Naive thymus-derived CD8-positive, alpha-beta T cell (primary cell): ENCODE measurements at regions not wholly inside any gene's neighbourhood (a gene's known extent, or its start where the extent isn't known, plus 50 kb on each side); places are given as distances from the start of the nearest gene placed in this dataset.

Experiments
- ATAC-seq, 2 donors: fragments of 150-1000 bp; cut with Tn5 transposase in 1 of 2; sonication (Bioruptor Pico), chemical (Tn5 transposase) in 1 of 2; 1 replicate in 1 of 2; 2 replicates in 1 of 2; pipeline ENCODE4 v1.10.0; 2021; ENCODE audit warnings: mild to moderate bottlenecking in 2 of 2, moderate library complexity in 2 of 2
- POLR2A ChIA-PET: fragments of 350-600 bp; sonication (Branson Sonifier 250); formaldehyde crosslinking; loops from one replicate; lab custom pipeline; 2021; ENCODE audit warnings: antibody characterized with exemption; lab: Charles Lee
- DNase-seq, 10 donors: peaks; one replicate each; pipeline versions ENCODE4 v3.0.0 to v3.0.0-alpha.2; 2020 to 2022
- H3K27ac Mint-ChIP-seq, 10 donors: one replicate each; pipeline ENCODE4 v1.8.0; 2020 to 2022; ENCODE audit warnings: mild to moderate bottlenecking in 10 of 10, mixed read lengths in 10 of 10, moderate library complexity in 4 of 10, inconsistent platforms in 1 of 10
- H3K27me3 Mint-ChIP-seq, 5 donors: one replicate each; pipeline ENCODE4 v1.8.0; 2021 to 2022; ENCODE audit warnings: mixed read lengths in 5 of 5
- H3K36me3 Mint-ChIP-seq, 3 donors: one replicate each; pipeline ENCODE4 v1.8.0; 2020 to 2022; ENCODE audit warnings: mixed read lengths in 3 of 3, mild to moderate bottlenecking in 2 of 3, inconsistent platforms in 1 of 3
- H3K4me1 Mint-ChIP-seq, 4 donors: one replicate each; pipeline ENCODE4 v1.8.0; 2021 to 2022; ENCODE audit warnings: mixed read lengths in 4 of 4
- H3K4me3 Mint-ChIP-seq, 10 donors: one replicate each; pipeline ENCODE4 v1.8.0; 2020 to 2022; ENCODE audit warnings: mild to moderate bottlenecking in 10 of 10, mixed read lengths in 10 of 10, moderate library complexity in 6 of 10, inconsistent platforms in 1 of 10
- H3K9me3 Mint-ChIP-seq, 9 donors: one replicate each; pipeline ENCODE4 v1.8.0; 2020 to 2022; ENCODE audit warnings: mixed read lengths in 9 of 9, mild to moderate bottlenecking in 3 of 9, inconsistent platforms in 1 of 9, moderate library complexity in 1 of 9

DNA sequence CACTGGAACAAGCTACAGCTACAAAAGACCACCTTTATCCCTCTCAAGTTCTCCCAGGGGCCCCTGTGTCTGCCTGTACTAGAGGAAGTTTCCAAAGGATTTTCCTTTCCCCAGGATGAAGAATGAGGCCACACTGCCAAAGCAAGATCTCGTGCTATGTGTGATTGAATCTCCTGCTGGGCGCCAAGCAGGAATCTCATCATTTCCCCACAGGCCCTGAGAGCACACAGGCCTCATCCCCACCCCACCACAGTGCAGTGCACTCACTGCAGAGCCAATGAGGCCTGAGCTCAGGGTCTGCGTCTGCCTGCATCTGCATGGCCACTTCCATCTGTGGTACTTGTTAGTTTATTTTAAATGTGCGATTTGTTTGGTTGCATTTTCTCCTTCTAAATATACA is 387.4 kb upstream of the ASIC2 start:
- POLR2A ChIA-PET = no interaction called here
- DNase-seq (no peak), ATAC-seq (no peak)
- Mint-ChIP-seq H3K4me1 (peaks cover 0 to 3% (median 0%) of the 10 kb centered on the region in 4 donors), H3K36me3 (no peaks in the 10 kb centered on the region), H3K9me3 (no peaks in the 10 kb centered on the region), H3K4me3 (no peak overlapping the region), H3K27me3 (peaks cover 0 to 11% (median 2%) of the 10 kb centered on the region in 5 donors), H3K27ac (no peak overlapping the region)

DNA sequence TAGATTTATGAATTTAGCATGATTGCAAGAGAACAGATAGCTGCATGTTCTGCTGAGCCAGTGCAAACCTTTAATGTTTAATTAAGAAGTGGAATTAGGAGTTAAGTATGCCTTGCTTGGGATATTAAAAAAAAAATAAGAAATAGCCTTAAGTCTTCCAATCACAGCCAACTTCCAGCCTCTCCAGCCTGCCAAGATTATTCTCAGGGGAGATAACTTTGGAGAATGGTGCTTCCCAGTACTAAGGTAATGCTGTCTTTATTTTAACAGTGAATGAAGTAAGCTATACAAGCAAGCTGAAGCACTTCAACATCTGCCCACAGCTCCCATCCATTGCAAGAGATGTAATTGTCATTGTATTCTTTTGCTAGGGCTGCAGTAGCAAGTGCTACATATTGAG is 389.5 kb upstream of the ASIC2 start:
- DNase-seq (no peak), ATAC-seq (no peak)
- POLR2A ChIA-PET = no interaction called here
- H3K4me3 Mint-ChIP-seq = no peak overlapping the region
- H3K27ac Mint-ChIP-seq = no peak overlapping the region
- no peaks in the 10 kb centered on the region for H3K36me3 Mint-ChIP-seq
- H3K4me1 Mint-ChIP-seq = peaks cover 0 to 3% (median 0%) of the 10 kb centered on the region in 4 donors
- peaks cover 0 to 13% (median 4%) of the 10 kb centered on the region in 5 donors for H3K27me3 Mint-ChIP-seq
- no peaks in the 10 kb centered on the region for H3K9me3 Mint-ChIP-seq

DNA sequence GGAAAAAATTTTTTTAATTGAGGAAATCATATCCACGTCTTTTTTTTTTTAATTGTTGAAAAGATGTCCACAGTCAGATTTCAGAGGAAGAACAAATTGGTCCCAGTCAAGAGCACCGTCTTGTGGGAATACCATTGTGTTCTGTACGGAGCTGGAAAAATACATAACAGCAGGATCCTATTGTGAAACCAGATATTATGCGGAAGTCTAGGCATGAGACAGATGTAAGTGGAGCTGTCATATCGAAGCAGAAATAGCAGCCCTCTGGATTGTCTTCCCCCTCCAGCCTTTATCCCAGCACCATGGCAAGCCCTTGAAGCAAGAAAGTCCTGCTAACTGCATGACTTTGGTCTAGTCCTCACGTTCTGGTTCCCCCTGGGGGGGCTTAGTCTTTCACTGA is 391.6 kb upstream of the ASIC2 start:
- POLR2A ChIA-PET = no interaction called here
- Mint-ChIP-seq H3K9me3 (peaks cover 0 to 4% (median 0%) of the 10 kb centered on the region in 9 donors), H3K4me3 (no peak overlapping the region), H3K27ac (no peak overlapping the region), H3K36me3 (no peaks in the 10 kb centered on the region), H3K27me3 (peaks cover 2 to 17% (median 4%) of the 10 kb centered on the region in 5 donors), H3K4me1 (peaks cover 0 to 3% (median 0%) of the 10 kb centered on the region in 4 donors)
- ATAC-seq = no peak
- no peak for DNase-seq

DNA sequence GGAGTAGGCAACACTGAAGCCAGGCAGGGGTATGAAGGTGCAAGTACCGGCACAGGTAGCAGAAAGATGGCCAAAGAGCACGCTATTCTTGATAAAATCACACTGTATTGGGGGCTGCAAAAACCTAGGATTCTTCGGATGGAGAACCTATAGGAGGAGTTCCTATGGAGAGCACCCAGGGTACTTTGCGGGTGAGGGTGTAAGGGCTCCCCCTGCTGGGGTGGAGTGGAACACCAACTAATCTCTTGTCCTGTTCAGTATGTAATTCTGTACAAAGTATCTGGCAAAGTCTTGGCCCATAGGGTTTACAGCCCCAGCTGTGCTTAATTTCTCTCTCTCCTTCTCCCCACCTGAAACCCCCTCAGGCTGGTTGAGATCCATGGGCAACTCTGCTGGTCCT is 393.1 kb upstream of the ASIC2 start:
- peaks cover 0 to 14% (median 4%) of the 10 kb centered on the region in 5 donors for H3K27me3 Mint-ChIP-seq
- no peak for ATAC-seq

DNA sequence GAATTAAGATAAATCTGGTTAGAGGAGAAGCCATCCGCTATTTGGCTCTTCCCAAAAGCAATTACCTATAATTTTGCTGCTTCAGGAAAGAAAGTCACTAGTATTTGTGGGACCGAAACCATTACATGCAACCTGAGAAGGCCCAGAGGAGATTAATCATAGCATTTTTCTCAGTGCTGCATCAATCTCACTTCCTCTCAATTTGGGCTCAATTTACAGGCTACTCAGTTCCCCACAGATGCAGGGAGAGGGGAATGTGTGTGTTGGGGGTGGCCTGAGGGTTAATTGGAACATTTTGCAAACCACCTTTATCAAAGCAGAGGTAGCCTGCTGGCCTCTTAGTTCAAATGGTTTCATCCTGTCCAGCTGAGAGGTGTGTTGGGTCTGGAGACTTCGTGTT is 394.7 kb upstream of the ASIC2 start:
- peaks cover 0 to 3% (median 0%) of the 10 kb centered on the region in 4 donors for H3K4me1 Mint-ChIP-seq
- ATAC-seq (no peak), DNase-seq (no peak)
- H3K9me3 Mint-ChIP-seq = peaks cover 0 to 4% (median 0%) of the 10 kb centered on the region in 9 donors
- no peak overlapping the region for H3K4me3 Mint-ChIP-seq
- H3K36me3 Mint-ChIP-seq = no peaks in the 10 kb centered on the region
- H3K27ac Mint-ChIP-seq = no peak overlapping the region
- POLR2A ChIA-PET = no interaction called here
- H3K27me3 Mint-ChIP-seq = peaks cover 0 to 14% (median 2%) of the 10 kb centered on the region in 5 donors

More for the DNA sequence above, 393.1 kb upstream of the ASIC2 start:
- no peak overlapping the region for H3K4me3 Mint-ChIP-seq
- no peak overlapping the region for H3K27ac Mint-ChIP-seq
- H3K4me1 Mint-ChIP-seq = peaks cover 0 to 3% (median 0%) of the 10 kb centered on the region in 4 donors
- H3K9me3 Mint-ChIP-seq = peaks cover 0 to 4% (median 0%) of the 10 kb centered on the region in 9 donors
- no peaks in the 10 kb centered on the region for H3K36me3 Mint-ChIP-seq
- POLR2A ChIA-PET = no interaction called here
- no peak for DNase-seq

DNA sequence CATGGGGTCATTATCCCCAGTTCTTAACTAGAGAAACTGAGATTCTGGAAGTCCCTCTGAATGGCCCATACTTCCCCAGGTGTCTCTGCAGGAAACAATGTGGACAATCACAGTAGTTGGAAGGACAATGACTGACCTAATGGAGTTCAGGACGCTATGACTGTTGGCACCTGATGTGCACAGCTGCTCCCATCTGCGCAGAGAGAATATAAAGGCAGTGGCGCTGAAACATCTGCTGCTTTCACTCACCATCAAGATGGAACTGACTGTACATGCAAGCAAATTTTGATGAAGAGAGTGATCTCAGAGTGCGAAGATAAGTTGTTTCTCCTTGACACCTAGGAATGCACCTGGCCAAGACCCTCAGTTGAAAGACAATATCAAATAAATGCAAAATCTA is 395.7 kb upstream of the ASIC2 start:
- Mint-ChIP-seq H3K4me3 (no peak overlapping the region), H3K36me3 (no peaks in the 10 kb centered on the region), H3K27me3 (peaks cover 0 to 14% (median 5%) of the 10 kb centered on the region in 5 donors), H3K4me1 (peaks cover 0 to 3% (median 0%) of the 10 kb centered on the region in 4 donors), H3K9me3 (peaks cover 0 to 4% (median 0%) of the 10 kb centered on the region in 9 donors), H3K27ac (no peak overlapping the region)
- DNase-seq = no peak
- ATAC-seq = no peak
- POLR2A ChIA-PET = no interaction called here

DNA sequence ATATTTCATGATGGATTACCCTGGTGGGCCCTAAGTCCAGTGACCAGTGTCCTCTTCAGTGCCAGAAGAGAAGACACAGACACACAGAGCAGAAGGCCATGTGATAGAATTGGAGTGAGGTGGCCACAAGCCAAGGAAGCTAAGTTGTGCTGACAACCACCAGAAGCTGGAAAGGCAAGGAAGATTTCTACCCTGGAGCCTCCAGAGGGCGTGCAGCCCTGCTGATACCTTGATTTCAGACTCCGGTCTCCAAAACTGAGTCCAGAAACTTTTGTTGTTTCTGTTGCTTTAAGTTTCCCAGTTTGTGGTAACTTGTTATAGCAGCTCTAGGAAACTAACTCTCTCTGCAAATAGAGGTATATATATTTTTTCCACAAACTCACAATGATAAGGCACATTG is 396.6 kb upstream of the ASIC2 start:
- Mint-ChIP-seq H3K9me3 (peaks cover 0 to 4% (median 0%) of the 10 kb centered on the region in 9 donors), H3K27me3 (peaks cover 0 to 19% (median 8%) of the 10 kb centered on the region in 5 donors), H3K27ac (no peak overlapping the region), H3K4me1 (peaks cover 0 to 3% (median 0%) of the 10 kb centered on the region in 4 donors), H3K4me3 (no peak overlapping the region), H3K36me3 (no peaks in the 10 kb centered on the region)
- POLR2A ChIA-PET = no interaction called here
- ATAC-seq = no peak
- DNase-seq = no peak

DNA sequence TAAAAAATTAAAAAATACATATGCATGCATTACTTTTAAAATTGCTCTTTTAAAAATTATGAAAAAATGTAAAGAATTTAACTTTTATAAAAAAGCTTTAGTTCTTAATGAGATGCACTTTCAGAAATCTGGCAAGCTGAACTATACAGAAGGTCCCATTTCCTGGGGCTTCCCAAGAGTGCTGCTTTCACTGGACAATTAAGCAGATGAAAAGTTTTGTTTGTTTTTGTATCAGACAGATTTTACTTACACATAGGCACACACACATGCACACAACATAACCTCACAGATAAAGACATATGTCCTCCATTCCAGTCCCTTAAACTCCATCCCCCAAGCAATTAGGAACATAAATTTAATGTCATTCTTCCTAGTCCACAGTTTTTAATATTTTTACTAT is 402.3 kb upstream of the ASIC2 start:
- Mint-ChIP-seq H3K4me3 (no peak overlapping the region), H3K4me1 (no peaks in the 10 kb centered on the region), H3K36me3 (no peaks in the 10 kb centered on the region), H3K27ac (no peak overlapping the region), H3K27me3 (peaks cover 4 to 23% (median 13%) of the 10 kb centered on the region in 5 donors), H3K9me3 (no peaks in the 10 kb centered on the region)
- POLR2A ChIA-PET = no interaction called here
- DNase-seq (no peak), ATAC-seq (no peak)

DNA sequence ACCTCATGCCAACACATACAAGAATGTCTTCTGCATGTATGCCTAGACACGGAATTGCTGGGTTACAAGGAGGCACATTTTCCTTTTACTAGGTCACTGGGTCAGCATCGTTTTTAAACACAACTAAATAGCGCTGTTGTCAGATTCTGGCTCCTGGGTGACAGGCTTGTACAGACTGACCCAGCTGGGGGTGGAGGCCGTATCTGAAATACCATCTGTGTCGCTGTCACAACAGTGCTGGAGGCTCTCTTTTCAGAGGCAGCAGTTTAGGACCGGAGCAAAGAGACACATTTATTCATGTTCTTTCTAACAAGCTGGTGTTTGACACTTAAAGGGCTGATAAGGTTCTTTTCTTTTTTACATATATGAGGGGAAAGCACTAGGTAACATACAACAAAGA is 403.0 kb upstream of the ASIC2 start:
- POLR2A ChIA-PET = no interaction called here
- Mint-ChIP-seq H3K27me3 (peaks cover 4 to 23% (median 13%) of the 10 kb centered on the region in 5 donors), H3K4me3 (no peak overlapping the region), H3K9me3 (no peaks in the 10 kb centered on the region), H3K36me3 (no peaks in the 10 kb centered on the region), H3K4me1 (no peaks in the 10 kb centered on the region), H3K27ac (no peak overlapping the region)
- ATAC-seq = no peak
- DNase-seq = no peak

DNA sequence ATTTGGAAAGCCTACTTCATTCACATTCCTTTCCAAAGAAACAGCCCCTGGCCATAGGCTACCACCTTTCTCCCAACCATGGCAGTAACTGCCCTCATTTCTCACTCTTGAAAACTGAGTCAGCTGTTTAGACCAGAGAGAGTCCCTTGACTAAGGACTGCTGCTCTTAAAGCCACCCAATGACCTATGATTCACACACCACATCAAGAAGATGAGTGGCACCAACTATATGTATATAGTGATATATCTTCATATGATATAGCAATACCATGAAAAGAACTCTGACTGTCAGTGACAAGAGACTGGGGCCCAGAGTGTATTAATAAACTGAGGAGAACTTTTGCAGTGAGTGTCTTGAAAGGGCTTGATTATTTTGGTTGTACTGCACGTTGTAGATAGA is 404.5 kb upstream of the ASIC2 start:
- Mint-ChIP-seq H3K4me1 (no peaks in the 10 kb centered on the region), H3K27ac (no peak overlapping the region), H3K36me3 (no peaks in the 10 kb centered on the region), H3K27me3 (peaks cover 4 to 23% (median 13%) of the 10 kb centered on the region in 5 donors), H3K4me3 (no peak overlapping the region), H3K9me3 (no peaks in the 10 kb centered on the region)
- POLR2A ChIA-PET = no interaction called here
- ATAC-seq = no peak
- DNase-seq = no peak

DNA sequence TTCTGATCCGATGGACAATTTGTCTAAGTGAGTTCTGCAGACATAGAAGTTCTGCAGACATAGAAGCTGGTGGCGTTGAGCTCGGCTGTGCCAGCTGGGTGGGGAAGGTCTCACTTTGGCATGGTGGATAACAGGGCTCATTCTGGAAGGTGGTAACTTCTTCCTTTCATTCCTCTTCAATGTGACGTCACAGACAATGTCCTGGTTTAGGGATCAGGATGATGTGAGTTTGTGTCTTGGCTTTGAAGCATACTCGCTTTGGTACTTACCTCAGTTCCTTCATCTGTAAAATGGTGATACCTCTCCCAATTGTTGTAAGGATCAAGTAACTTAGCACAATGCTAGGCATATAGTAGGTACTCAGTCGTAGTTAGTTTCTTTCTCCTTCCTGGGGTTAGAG is 408.8 kb upstream of the ASIC2 start:
- H3K27ac Mint-ChIP-seq = no peak overlapping the region
- POLR2A ChIA-PET = no interaction called here
- no peaks in the 10 kb centered on the region for H3K4me1 Mint-ChIP-seq
- peaks cover 0 to 7% (median 4%) of the 10 kb centered on the region in 9 donors for H3K9me3 Mint-ChIP-seq
- ATAC-seq (no peak), DNase-seq (no peak)
- H3K36me3 Mint-ChIP-seq = no peaks in the 10 kb centered on the region
- no peak overlapping the region for H3K4me3 Mint-ChIP-seq
- H3K27me3 Mint-ChIP-seq = peaks cover 2 to 16% (median 13%) of the 10 kb centered on the region in 5 donors

DNA sequence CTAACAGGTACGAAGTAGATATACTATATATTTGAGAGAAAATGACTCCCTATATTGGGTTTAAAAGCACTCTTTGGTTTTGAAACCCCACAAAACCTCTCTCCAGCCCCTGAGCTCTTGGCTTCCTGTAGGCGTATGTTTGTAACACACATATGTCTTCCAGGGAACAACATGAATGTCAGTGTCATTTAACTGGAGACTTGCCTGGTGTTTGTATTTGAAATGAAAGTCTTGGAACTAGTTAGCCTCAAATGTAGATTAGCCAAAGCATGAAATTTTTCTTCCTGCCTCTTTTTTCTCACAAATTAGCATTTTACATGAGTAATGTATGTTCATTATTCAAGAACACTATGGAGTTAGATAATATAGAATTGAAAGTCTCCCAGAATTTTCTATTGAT is 411.8 kb upstream of the ASIC2 start:
- DNase-seq = no peak
- Mint-ChIP-seq H3K36me3 (peaks cover 0 to 2% (median 0%) of the 10 kb centered on the region in 3 donors), H3K4me3 (no peak overlapping the region), H3K27me3 (peaks cover 2 to 21% (median 10%) of the 10 kb centered on the region in 5 donors), H3K9me3 (peaks cover 0 to 9% (median 4%) of the 10 kb centered on the region in 9 donors), H3K4me1 (no peaks in the 10 kb centered on the region), H3K27ac (no peak overlapping the region)
- POLR2A ChIA-PET = no interaction called here
- ATAC-seq = no peak

DNA sequence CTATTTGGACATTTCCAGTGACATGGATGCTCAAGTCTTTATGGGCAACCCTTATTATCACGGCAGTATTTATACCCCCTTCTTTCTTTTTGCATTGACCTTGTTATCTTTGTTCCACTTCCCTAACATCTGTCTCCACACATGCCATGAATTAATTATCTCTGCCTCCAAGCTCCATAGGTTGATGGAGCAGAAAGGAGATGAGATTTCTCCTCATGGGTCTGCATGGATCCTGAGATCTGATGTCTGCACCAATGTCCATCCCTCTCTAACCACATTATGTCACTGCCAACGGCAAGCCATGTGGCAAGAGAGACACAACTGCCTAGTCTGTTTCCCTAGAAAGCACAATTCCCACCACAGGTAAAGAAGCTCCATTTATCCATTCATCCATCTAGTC is 416.8 kb upstream of the ASIC2 start:
- POLR2A ChIA-PET = no interaction called here

DNA sequence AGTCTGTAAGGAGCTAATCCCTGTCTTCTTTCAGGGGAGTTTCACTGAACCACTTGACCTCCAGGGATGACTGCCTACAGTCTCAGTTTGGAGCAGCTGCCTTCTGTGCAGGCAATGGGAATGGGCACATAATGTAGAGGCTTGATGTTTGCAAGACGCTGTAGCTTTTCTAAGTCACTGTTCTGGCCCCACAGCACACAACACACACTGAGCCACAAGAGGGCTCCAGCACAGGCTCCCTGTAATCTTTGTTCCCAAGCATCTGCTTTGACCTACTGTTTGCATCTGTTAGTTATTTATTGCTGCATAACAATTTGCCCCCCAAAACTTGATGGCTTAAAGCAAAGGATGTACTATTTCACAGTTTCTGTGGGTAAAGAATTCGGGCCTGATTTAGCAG is 419.0 kb upstream of the ASIC2 start:
- Mint-ChIP-seq H3K27me3 (peaks cover 8 to 49% (median 17%) of the 10 kb centered on the region in 5 donors), H3K27ac (no peak overlapping the region), H3K9me3 (peaks cover 0 to 2% (median 0%) of the 10 kb centered on the region in 9 donors), H3K4me3 (no peak overlapping the region), H3K4me1 (no peaks in the 10 kb centered on the region), H3K36me3 (peaks cover 0 to 2% (median 0%) of the 10 kb centered on the region in 3 donors)
- DNase-seq (no peak), ATAC-seq (no peak)
- POLR2A ChIA-PET = no interaction called here

More for the DNA sequence above, 416.8 kb upstream of the ASIC2 start:
- no peaks in the 10 kb centered on the region for H3K4me1 Mint-ChIP-seq
- no peak overlapping the region for H3K4me3 Mint-ChIP-seq
- H3K27ac Mint-ChIP-seq = no peak overlapping the region
- DNase-seq = no peak
- ATAC-seq = no peak
- peaks cover 0 to 2% (median 0%) of the 10 kb centered on the region in 3 donors for H3K36me3 Mint-ChIP-seq
- peaks cover 6 to 29% (median 15%) of the 10 kb centered on the region in 5 donors for H3K27me3 Mint-ChIP-seq
- peaks cover 0 to 9% (median 4%) of the 10 kb centered on the region in 9 donors for H3K9me3 Mint-ChIP-seq
